Activated T-helper 17 cell treated with anti-CD3 and anti-CD28 coated beads, Interleukin-2, amount 50 U/mL, for 72 hours (primary cell): ENCODE measurements at regions not wholly inside any gene's neighbourhood (a gene's known extent, or its start where the extent isn't known, plus 50 kb on each side); places are given as distances from the start of the nearest gene placed in this dataset.

Source experiments
- ATAC-seq: fragments of 150-1000 bp; cut with Tn5 transposase; replicated peaks from 2 replicates; pipeline ENCODE4 v1.10.0; 2021; ENCODE audit warnings: mild to moderate bottlenecking, moderate library complexity
- H3K27ac Mint-ChIP-seq: one replicate; pipeline ENCODE4 v1.8.0; 2022; ENCODE audit warnings: mixed read lengths
- H3K27me3 Mint-ChIP-seq: one replicate; pipeline ENCODE4 v1.8.0; 2022; ENCODE audit warnings: mixed read lengths
- H3K36me3 Mint-ChIP-seq: one replicate; pipeline ENCODE4 v1.8.0; 2022; ENCODE audit warnings: low read depth, mild to moderate bottlenecking, mixed read lengths
- H3K4me1 Mint-ChIP-seq: one replicate; pipeline ENCODE4 v1.8.0; 2022; ENCODE audit warnings: mixed read lengths
- H3K4me3 Mint-ChIP-seq: one replicate; pipeline ENCODE4 v1.8.0; 2022; ENCODE audit warnings: mild to moderate bottlenecking, mixed read lengths
- H3K9me3 Mint-ChIP-seq: one replicate; pipeline ENCODE4 v1.8.0; 2022; ENCODE audit warnings: mixed read lengths

- Mint-ChIP-seq H3K27ac (no peak overlapping the region), H3K9me3 (peaks cover 6% of the 10 kb centered on the region), H3K4me3 (no peak overlapping the region), H3K4me1 (no peaks in the 10 kb centered on the region), H3K36me3 (no peaks in the 10 kb centered on the region), H3K27me3 (no peaks in the 10 kb centered on the region)
- no peak for ATAC-seq
These were observed 160.1 kb downstream of the TMA16 start for GRCh38 chr4:163654621-163655020.

DNA sequence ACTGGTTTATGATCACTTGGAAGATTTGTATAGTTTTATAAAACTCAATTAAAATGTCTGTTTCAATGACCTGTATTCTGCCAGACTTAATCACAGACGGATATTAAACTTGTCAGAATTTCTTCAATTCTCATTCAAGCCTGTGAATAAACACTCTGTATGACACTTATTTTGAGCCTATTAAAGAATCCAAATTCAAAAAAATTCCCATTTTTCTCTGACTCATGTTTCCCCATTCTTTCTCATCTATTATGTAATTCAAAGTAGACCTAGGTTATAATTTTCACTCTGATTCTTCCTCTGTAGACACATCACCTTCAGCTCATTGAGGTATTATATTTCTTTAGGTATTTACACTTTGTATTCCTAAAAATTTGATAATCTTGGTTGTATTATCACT lies 166.1 kb downstream of the TMA16 start:
- Mint-ChIP-seq H3K9me3 (peaks cover 6% of the 10 kb centered on the region), H3K36me3 (no peaks in the 10 kb centered on the region), H3K27ac (no peak overlapping the region), H3K27me3 (no peaks in the 10 kb centered on the region), H3K4me3 (no peak overlapping the region), H3K4me1 (peaks cover 7% of the 10 kb centered on the region)
- ATAC-seq = no peak

- H3K4me3 Mint-ChIP-seq = no peak overlapping the region
- H3K27me3 Mint-ChIP-seq = no peaks in the 10 kb centered on the region
- H3K4me1 Mint-ChIP-seq = peaks cover 7% of the 10 kb centered on the region
- ATAC-seq = peak; percentile 29
- H3K27ac Mint-ChIP-seq = no peak overlapping the region
- H3K9me3 Mint-ChIP-seq = no peaks in the 10 kb centered on the region
- H3K36me3 Mint-ChIP-seq = no peaks in the 10 kb centered on the region
These were observed 168.3 kb downstream of the TMA16 start for GRCh38 chr4:163662768-163663167.

- Mint-ChIP-seq H3K9me3 (no peaks in the 10 kb centered on the region), H3K4me1 (peaks cover 10% of the 10 kb centered on the region), H3K36me3 (no peaks in the 10 kb centered on the region), H3K27ac (peak overlapping the region; percentile 31), H3K4me3 (peak overlapping the region; percentile 14), H3K27me3 (no peaks in the 10 kb centered on the region)
- peak; percentile 83 for ATAC-seq
These were observed 169.2 kb downstream of the TMA16 start for GRCh38 chr4:163663454-163664225.

- Mint-ChIP-seq H3K9me3 (no peaks in the 10 kb centered on the region), H3K27ac (no peak overlapping the region), H3K4me3 (peak overlapping the region; percentile 26), H3K4me1 (peaks cover 10% of the 10 kb centered on the region), H3K36me3 (no peaks in the 10 kb centered on the region), H3K27me3 (no peaks in the 10 kb centered on the region)
- no peak for ATAC-seq
These were observed 170.6 kb downstream of the TMA16 start for GRCh38 chr4:163665101-163665500.

DNA sequence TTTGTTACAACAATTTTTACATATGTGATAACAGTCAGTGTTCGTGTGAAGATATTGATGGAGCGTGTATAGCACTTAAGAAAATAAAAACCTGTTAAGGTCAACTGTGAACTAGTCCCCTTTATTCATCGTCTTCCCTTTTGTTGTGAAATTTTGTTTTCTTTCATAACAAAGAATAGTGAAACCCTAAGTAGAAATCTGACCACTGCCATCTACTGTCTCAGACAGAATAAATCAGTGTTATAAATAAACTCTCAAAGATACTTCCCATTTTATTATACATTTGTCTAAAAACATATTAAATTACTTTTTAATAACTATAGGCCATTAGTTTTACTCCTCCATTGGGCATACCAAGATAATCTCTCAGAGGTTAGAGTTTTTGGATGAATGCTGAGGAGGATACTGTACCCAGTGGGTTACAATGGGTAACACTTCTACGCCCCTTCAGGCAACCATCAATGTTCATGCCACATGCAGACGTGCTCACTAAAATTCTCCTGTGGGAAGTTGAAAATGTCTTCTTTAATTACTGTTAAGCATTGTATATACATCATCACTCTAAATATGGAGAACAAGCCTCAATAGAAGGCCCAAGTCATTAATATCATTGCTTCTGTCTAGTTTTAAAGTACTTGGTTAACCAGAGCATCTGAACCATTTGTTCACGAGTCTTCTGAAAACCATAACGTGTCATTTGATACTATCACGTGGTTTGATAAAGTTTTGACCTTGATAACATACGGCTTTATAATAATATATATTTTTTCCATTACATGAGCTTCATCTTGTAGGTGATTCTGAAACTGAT lies 171.2 kb downstream of the TMA16 start:
- H3K27ac Mint-ChIP-seq = no peak overlapping the region
- peak; percentile 19 for ATAC-seq

DNA sequence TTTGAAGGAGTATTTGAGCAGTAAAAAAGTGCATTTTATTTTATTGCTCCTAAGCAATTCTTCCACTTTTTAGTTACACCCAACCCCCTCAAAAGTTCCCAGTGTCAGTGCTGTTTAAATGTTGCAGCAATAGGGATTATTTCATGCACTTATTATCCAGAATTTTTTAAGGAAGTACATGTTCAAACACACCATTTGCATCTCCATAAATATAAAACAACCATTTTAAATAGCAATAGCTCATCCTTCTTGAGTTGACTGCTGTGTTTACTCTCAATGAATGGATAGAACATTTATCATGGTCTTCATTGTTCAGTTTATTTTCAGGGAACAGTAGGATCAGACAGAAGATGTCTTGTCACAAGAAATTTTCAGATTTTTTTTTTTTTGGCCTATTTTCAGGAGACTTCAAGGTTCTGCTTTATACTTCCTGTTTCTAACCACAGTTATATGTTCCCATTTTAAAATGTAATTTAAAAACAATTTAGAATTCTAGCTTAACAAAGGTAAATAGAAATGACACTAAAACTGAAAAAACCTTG lies 171.9 kb downstream of the TMA16 start:
- H3K9me3 Mint-ChIP-seq = no peaks in the 10 kb centered on the region
- no peak overlapping the region for H3K27ac Mint-ChIP-seq
- H3K27me3 Mint-ChIP-seq = no peaks in the 10 kb centered on the region
- H3K4me1 Mint-ChIP-seq = peaks cover 10% of the 10 kb centered on the region
- ATAC-seq = no peak
- no peaks in the 10 kb centered on the region for H3K36me3 Mint-ChIP-seq
- peak overlapping the region; percentile 26 for H3K4me3 Mint-ChIP-seq

More for the DNA sequence above, 171.2 kb downstream of the TMA16 start:
- H3K27me3 Mint-ChIP-seq = no peaks in the 10 kb centered on the region
- no peaks in the 10 kb centered on the region for H3K9me3 Mint-ChIP-seq
- peak overlapping the region; percentile 26 for H3K4me3 Mint-ChIP-seq
- no peaks in the 10 kb centered on the region for H3K36me3 Mint-ChIP-seq
- H3K4me1 Mint-ChIP-seq = peaks cover 10% of the 10 kb centered on the region

- no peak overlapping the region for H3K4me3 Mint-ChIP-seq
- H3K4me1 Mint-ChIP-seq = peaks cover 4% of the 10 kb centered on the region
- H3K9me3 Mint-ChIP-seq = no peaks in the 10 kb centered on the region
- no peak overlapping the region for H3K27ac Mint-ChIP-seq
- no peak for ATAC-seq
- H3K27me3 Mint-ChIP-seq = no peaks in the 10 kb centered on the region
- no peaks in the 10 kb centered on the region for H3K36me3 Mint-ChIP-seq
These were observed 178.3 kb downstream of the TMA16 start for GRCh38 chr4:163672751-163673150.

DNA sequence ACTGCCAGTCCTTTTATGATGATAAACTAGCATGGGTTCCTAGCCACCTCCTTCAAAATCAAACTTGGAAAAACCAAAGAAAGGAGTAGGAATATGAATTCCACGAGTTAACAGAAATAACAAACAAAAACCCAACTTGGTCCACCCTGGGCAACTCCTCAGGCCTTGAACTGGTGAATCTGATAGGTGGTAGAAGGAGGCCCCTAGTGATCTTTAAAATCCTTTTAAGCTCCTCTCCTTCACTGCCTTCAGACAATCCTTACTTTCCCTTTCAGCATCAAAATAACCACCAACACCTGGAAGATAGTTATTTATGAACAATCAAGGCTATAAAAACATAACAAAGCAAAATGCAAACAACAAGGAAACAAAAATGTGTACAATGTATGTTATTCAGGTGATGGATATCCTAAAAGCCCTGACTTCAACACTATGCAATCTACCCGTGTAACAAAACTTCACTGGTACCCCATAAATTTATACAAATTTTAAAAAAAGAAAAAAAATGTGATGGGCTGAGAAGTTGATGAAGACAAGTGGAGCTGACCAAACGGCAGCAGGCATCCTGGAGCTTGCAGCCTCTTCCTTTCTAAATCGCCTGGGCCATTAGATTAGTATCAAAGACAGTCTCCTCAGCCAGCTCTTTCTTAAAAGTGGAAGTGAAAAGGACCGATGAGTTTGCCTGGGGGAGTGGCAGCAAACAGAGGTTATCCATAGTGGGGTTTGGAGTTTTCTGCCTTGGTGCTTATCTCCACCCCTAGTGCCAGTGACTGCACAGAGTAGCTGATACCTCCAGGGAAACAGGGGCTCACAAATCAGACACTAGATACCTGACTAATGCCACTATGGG lies 179.6 kb downstream of the TMA16 start:
- H3K27me3 Mint-ChIP-seq = no peaks in the 10 kb centered on the region
- ATAC-seq = no peak
- no peak overlapping the region for H3K27ac Mint-ChIP-seq
- H3K4me1 Mint-ChIP-seq = no peaks in the 10 kb centered on the region
- H3K4me3 Mint-ChIP-seq = no peak overlapping the region
- no peaks in the 10 kb centered on the region for H3K36me3 Mint-ChIP-seq
- no peaks in the 10 kb centered on the region for H3K9me3 Mint-ChIP-seq

GRCh38 chr4:163679189-163679588 lies 184.7 kb downstream of the TMA16 start:
- Mint-ChIP-seq H3K27ac (no peak overlapping the region), H3K9me3 (no peaks in the 10 kb centered on the region), H3K4me3 (no peak overlapping the region), H3K27me3 (no peaks in the 10 kb centered on the region), H3K36me3 (no peaks in the 10 kb centered on the region), H3K4me1 (peaks cover 4% of the 10 kb centered on the region)
- ATAC-seq = no peak

DNA sequence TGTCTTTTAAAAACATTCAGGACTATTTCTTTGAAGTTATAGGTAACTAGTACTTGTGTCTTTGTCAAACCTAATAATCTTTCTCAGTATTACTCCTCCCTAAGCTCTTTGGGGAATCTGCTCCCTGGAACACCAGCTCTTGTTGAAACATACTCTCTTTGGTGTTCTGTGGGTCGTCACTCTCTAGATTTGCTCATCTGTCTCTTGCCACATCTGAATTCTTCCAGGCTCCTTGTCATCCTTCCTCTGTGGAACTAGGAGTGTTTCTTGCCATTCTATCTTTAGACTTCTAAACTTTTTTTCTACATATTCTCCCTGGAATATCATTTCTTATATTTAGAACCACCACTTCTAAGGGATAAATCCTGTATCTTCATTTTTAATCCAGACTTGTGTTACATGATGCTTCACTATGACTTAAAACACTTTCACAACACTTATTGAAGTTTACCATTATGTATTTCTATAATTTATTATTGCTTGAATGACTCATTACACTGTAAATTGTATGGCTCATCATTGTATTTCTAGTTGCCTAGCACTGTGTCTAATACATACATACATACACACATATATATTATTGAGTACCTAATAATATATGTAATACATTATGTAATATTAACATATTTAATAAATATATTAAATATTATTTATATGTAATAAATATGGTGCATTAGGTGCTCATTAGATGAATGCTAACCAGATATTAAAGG lies 186.1 kb downstream of the TMA16 start:
- Mint-ChIP-seq H3K4me3 (no peak overlapping the region), H3K27me3 (no peaks in the 10 kb centered on the region), H3K36me3 (no peaks in the 10 kb centered on the region), H3K27ac (no peak overlapping the region), H3K9me3 (no peaks in the 10 kb centered on the region), H3K4me1 (peaks cover 4% of the 10 kb centered on the region)
- no peak for ATAC-seq

- H3K4me1 Mint-ChIP-seq = peaks cover 4% of the 10 kb centered on the region
- H3K4me3 Mint-ChIP-seq = no peak overlapping the region
- H3K27me3 Mint-ChIP-seq = no peaks in the 10 kb centered on the region
- no peaks in the 10 kb centered on the region for H3K9me3 Mint-ChIP-seq
- no peaks in the 10 kb centered on the region for H3K36me3 Mint-ChIP-seq
- H3K27ac Mint-ChIP-seq = no peak overlapping the region
- ATAC-seq = peak; percentile 68
These were observed 186.8 kb downstream of the TMA16 start for GRCh38 chr4:163681208-163681821.

DNA sequence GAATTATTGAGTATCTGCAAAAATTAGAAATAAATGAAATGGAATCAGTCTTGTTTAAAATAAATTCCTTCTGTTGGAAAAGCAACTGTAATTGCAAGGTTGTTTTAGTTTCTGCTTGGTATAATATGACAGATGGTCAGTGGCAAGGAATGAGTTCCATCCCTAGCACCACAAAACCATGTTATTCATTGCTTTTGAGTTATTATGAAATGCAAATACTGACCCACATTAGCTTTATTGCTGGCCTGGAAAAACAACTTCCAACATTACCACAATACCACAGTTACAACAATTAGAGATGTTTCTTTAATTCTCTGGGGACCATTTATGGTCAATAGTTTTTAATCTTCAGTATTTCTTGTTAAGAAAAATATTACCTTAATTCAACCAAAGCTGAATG lies 194.4 kb downstream of the TMA16 start:
- Mint-ChIP-seq H3K9me3 (no peaks in the 10 kb centered on the region), H3K4me3 (no peak overlapping the region), H3K4me1 (no peaks in the 10 kb centered on the region), H3K36me3 (no peaks in the 10 kb centered on the region), H3K27me3 (peaks cover 4% of the 10 kb centered on the region), H3K27ac (no peak overlapping the region)
- ATAC-seq = no peak
